Esophagus squamous epithelium (tissue), 4 donors: ENCODE measurements at regions not wholly inside any gene's neighbourhood (a gene's known extent, or its start where the extent isn't known, plus 50 kb on each side); places are given as distances from the start of the nearest gene placed in this dataset.

Source experiments
- POLR2A ChIP-seq, 4 donors: fragments of 450-650 bp; IDR thresholded peaks; one replicate each; pipeline ENCODE4 v1.6.1; 2017; ENCODE audit warnings: antibody characterized with exemption in 4 of 4, mild to moderate bottlenecking in 4 of 4, moderate library complexity in 3 of 4
- TF ChIP-seq, protein P1 (sequence below), 6 experiments: fragments of 450-650 bp in 4 of 6; fragments of 200-600 bp in 2 of 6; sonication (generic) in 2 of 6; IDR thresholded peaks; one replicate each; pipeline ENCODE4 v1.5.1; 2016 to 2019; ENCODE audit warnings: antibody characterized with exemption in 6 of 6, mild to moderate bottlenecking in 4 of 6, moderate library complexity in 4 of 6

- TF ChIP-seq, protein P1, sequence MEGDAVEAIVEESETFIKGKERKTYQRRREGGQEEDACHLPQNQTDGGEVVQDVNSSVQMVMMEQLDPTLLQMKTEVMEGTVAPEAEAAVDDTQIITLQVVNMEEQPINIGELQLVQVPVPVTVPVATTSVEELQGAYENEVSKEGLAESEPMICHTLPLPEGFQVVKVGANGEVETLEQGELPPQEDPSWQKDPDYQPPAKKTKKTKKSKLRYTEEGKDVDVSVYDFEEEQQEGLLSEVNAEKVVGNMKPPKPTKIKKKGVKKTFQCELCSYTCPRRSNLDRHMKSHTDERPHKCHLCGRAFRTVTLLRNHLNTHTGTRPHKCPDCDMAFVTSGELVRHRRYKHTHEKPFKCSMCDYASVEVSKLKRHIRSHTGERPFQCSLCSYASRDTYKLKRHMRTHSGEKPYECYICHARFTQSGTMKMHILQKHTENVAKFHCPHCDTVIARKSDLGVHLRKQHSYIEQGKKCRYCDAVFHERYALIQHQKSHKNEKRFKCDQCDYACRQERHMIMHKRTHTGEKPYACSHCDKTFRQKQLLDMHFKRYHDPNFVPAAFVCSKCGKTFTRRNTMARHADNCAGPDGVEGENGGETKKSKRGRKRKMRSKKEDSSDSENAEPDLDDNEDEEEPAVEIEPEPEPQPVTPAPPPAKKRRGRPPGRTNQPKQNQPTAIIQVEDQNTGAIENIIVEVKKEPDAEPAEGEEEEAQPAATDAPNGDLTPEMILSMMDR (IDR thresholded peaks at IDR 0.05), result no peak
- TF ChIP-seq POLR2A (IDR thresholded peaks at IDR 0.05), result no peak
Observed at GRCh38 chr10:78445308-78445707, 411.6 kb downstream of the RPS24 start.
